ENCODE measurements at regions not wholly inside any gene's neighbourhood (a gene's known extent, or its start where the extent isn't known, plus 50 kb on each side); places are given as distances from the start of the nearest gene placed in this dataset.
"Not testable (repeated sequence)": the region's sequence is repeated elsewhere in the genome, so short reads cannot be mapped to it uniquely, and the experiment has no call there.

DNA sequence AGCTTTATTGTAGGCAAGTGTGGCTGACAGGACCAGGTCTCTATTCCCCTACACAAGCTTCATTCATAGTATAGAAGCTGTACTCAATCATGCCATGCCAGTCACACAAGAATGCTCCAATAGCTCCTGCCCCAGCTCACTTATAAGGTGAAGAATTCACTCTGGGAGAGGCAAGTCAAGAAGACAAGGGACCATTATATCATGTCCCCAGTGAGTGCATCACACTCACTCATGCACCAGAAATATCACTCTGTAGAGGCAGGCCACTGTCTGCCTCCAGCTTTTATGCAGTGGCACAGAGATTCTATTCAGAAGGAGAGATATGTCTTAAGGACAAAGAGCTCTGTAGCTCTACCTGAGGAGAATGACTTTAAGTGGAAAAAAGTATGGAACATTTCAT is 263.2 kb downstream of the GJA1 start:
- no peak for DNase-seq

DNA sequence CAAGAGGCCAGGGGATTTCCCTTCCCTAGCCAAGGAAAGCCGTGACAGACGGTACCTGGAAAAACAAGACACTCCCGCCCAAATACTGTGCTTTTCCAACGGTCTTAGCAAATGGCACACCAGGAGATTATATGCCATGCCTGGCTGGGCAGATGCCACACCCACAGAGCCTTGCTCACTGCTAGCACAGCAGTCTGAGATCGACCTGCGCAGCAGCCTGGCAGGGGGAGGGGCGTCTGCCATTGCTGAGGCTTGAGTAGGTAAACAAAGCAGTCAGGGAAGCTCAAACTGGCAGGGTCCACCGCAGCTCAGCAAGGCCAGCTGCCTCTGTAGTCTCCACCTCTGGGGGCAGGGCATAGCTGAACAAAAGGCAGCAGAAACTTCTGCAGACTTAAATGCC is 267.7 kb downstream of the GJA1 start:
- peak; percentile 92 for DNase-seq

- no peak for DNase-seq
Observed at GRCh38 chr6:121711472-121711871, 276.0 kb downstream of the GJA1 start.

DNA sequence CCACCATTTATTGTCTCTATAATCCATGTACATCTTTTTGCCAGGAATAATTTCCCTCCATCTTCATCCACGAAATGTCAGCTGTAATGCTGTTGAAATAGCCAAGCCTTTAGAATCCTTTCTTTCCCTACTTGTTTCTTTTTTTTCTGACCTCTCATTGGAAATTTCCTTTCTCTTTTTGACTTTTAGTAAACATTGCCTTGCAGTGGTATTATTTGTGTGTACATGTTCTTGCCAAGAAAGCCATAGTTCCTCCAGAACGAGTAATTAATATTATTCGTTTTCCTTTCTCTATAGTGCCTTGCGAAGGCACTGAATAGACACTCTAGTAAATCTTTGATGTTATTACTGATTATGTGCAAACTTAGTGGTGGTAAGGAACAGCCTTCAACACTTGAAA is 282.2 kb downstream of the GJA1 start:
- no peak for DNase-seq

- not testable (repeated sequence) for DNase-seq
Observed at GRCh38 chr6:121720867-121721266, 285.4 kb downstream of the GJA1 start.

DNA sequence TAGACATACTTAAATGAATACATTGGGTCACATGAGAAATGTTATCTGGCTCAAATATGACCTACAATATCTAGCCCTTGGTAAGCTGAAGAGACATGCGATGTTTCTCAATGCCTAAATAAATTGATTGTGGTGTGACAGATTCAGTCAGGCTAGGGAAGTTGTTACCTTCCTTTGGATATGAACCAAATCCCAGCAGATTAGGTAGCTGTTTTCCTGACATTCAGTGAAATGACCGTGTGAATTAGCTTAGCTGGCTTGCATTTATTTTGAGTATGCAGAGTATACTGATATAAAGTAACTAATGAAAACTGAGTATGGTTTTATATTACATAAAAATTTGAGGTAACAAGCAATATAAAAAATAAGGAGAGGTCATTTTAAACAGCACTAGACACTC is 288.2 kb downstream of the GJA1 start:
- no peak for DNase-seq

DNA sequence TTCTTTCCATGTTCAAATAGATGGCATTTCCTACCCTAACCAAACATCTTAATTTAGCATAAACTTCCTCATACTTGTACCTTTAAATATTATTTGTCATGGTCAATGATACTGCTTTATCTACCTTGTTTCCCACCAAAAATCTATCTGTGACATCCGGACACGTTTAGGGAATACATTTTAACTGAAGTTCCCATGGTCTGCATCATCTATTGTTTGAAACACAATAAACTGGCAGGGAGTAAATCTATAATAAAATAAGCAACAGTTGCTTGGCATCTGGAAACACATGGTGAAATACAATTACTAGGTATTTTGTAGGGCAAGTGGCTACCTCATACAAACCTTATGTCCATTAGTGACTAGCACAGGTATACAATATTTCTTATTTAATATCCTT is 289.1 kb downstream of the GJA1 start:
- DNase-seq: no peak

DNA sequence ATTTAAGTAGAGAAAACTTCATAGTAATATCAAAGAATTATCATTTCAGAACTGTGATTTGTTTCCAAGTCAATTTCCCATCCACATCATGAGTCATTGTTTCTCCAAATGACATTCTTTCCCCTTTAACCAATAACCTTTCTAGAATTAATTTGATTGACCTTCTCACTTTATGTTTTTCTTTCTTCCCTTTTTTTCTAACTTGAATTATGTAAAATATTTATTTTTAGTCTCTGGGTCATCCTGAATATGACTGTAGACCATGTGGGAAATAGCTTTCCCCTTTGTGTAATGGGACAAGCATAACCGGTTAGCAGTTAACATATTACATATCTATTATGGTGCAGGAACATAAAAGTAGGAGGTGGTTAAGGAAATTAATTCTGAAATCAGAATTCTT is 291.1 kb downstream of the GJA1 start:
- no peak for DNase-seq

GRCh38 chr6:121730616-121731015 is 295.2 kb downstream of the GJA1 start:
- no peak for DNase-seq

- DNase-seq: no peak
Observed at GRCh38 chr6:121731381-121731780, 295.9 kb downstream of the GJA1 start.

DNA sequence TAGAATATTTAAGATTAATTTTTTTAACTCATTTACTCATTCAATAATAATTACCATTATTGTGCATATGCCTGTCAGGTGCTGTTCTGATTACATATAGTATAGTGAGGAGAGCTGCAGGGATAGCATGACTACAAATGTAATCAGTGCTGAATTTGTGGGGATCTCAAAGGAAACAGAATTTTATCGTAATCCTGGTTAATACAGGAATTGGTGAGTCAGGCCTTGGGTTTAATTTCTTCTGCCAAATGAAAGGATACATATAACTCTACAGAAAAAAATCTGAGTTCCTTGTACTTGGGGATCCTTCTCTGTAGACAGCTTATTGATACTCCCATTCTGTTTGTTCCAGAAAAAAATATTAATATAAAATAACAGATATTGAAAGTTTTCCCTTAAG is 297.2 kb downstream of the GJA1 start:
- DNase-seq: no peak

GRCh38 chr6:121733234-121733633 is 297.8 kb downstream of the GJA1 start:
- no peak for DNase-seq

DNA sequence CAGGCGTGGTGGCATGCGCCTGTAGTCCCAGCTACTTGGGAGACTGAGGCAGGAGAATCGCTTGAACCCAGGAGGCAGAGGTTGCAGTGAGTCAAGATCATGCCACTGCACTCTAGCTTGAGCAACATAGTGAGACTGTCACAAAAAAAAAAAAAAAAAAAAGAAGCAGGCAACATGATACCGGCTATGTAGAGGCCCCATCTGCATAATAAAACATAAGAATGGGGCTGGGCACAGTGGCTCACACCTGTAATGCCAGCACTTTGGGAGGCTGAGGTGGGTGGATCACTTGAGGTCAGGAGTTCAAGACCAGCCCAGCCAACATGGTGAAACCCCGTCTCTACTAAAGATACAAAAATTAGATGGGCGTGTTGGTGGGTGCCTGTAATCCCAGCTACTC is 304.7 kb downstream of the GJA1 start:
- not testable (repeated sequence) for DNase-seq

GRCh38 chr6:121743691-121744090 is 308.2 kb downstream of the GJA1 start:
- DNase-seq: no peak

DNA sequence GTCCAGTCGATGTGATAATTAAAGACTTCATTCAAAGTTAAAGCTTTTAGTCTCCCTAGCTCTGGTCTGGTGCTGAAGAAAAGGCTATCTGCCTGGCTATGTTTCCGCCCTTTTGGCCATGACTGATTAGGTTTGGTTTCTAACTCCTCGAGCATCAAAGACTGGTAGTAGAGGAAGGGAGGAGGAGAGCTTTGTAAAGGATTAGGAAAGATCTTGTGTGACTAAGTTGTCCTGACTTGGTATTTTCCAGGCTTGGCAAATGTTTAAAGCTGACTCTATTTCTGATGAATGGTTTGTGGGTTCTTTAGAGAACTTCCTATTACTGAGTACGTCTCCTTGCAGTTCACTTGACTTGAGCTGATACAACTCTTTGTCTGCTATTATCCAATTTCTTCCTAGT is 312.9 kb downstream of the GJA1 start:
- no peak for DNase-seq

DNA sequence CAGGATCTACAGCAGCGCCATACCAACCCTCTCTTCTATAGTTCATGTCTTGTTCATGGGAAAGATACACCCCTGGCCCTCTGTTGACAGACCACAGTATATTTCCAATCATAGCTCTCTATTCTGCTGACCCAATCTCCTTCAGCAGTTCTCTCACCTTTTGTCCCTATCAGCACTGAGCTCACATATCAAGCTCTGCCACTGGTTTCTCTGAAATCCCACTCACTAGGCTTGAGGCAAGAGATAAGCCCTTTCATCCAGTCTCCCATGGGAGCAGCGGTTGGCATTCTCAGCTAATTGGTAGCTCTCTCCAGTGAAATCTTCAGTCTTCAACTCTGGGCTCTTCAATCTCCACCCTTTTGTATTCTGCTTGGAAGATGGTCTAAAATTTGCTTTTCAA is 313.4 kb downstream of the GJA1 start:
- DNase-seq: no peak

DNA sequence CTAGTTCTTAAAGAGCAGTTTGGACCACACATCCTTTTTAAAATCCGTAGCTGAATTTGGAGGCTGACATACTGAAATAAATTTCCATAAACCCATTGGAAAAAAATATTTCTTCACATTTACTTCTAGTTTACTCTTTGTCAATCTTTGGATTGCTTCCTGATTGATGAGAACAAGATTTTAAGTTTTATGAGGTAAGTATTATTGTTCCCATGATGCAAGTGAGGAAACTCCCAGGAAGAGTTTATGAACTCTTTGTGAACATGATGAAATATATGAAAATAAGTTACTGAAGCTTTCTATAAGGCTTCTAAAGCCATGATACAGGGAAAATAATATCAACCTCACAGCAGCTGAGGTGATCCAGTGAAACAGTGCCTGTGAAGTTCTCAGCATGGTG is 320.0 kb downstream of the GJA1 start:
- DNase-seq: no peak

DNA sequence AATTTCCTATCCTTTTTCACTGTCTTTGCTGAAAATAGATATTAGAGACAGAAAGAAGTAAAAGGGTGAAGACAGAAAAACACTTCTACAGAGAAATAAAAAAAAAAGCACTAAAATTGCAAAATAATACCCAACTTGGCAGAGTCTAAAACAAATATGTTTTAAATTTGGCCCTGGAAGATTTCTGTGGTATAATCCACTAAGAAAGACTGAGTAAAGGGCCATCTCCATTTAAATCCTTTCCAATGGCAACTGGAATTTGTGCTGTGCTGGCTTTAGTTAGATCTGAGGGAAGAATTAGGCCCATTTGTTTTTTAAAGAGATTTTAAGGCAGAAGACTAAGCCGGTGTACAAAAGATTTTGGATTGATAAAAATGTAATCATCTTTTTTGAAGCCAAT is 321.2 kb downstream of the GJA1 start:
- no peak for DNase-seq

GRCh38 chr6:121759370-121759769 is 323.9 kb downstream of the GJA1 start:
- DNase-seq: no peak

DNA sequence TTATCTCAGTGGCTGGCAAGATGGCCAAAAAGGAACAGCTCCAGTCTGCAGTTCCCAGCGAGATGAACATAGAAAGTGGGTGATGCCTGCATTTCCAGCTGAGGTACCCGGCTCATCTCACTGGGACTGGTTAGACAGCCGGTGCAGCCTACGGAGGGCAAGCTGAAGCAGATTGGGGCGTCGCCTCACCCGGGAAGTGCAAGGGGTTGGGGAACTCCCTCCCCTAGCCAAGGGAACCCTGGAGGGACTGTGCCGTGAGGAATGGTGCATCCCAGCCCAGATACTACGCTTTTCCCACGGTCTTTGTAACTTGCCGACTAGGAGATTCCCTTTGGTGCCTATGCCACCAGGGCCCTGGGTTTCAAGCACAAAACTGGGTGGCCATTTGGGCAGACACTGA is 324.7 kb downstream of the GJA1 start:
- DNase-seq: no peak

GRCh38 chr6:121760745-121761144 is 325.3 kb downstream of the GJA1 start:
- no peak for DNase-seq

DNA sequence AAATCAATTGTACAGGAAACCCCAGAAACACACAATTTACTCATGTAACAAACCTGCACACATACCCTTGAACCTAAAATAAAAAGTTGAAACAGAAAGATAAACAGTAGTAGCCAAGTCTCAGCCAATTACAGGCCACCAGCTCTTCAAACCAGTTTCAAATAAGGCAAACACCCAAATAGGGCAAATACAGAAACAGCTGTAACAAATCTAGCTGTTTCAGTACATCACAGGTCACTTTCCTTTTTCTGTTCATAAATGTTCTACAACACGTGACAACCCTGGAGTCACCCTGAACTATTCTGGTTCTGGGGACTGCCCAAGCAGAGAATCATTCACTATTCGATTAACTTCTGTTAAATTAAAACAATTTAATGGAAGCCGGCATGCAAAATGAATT is 329.0 kb downstream of the GJA1 start:
- no peak for DNase-seq

DNA sequence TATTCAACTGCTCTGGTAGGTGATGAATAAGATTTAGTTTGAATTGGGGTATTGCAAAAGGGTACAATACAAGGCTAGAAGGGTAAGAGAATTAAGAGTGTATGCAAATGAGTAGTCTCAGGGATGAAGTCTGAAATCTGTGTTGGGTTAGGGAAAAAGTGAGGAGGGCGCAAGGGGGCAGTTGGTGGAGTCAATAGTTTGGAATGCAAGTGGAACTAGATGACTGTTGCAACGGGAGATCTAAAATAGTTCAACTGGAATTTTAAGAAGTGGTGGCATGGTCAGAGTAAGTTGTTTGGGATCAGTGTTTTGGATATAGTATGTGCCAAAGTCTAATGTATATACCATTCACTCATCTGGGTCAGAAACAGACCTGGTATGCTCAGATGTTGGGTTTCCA is 329.6 kb downstream of the GJA1 start:
- no peak for DNase-seq

- DNase-seq: no peak
Observed at GRCh38 chr6:121767211-121767610, 331.8 kb downstream of the GJA1 start.

DNA sequence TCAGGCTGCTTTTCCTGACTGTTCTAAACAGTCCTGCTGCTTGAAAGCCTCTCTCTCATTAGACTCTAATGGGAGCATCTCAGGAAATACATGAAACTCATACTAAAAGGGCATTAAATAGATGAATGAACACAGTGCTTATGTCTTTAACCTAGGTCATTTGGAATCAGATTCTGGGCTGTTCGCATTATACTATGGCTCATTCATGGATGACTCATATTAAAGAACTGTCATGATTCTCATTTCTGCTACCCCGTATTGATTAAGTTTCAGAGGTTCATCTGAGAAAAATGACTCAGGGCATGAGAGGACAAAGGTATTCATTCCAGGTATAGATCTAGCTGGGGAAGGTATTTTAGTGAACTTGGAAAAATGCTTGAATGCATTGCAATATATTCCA is 335.5 kb downstream of the GJA1 start:
- no peak for DNase-seq

Data from SHP77 treated with DMSO at 0.1 percent for 48 hours (cell line).